GM12878 (cell line): ENCODE measurements at regions not wholly inside any gene's neighbourhood (a gene's known extent, or its start where the extent isn't known, plus 50 kb on each side); places are given as distances from the start of the nearest gene placed in this dataset.

ENCODE experiments used
- ATAC-seq: fragments of 200-7000 bp; cut with Tn5 transposase; 3 replicates; pipeline ENCODE4 v1.9.1; 2020; ENCODE audit warnings: mild to moderate bottlenecking, moderate library complexity
- BruUV-seq: library from RNA; stranded (reverse); fragments of 400-500 nt; replicated peaks from 2 replicates; lab custom pipeline; 2021; lab: Mats Ljungman, UMichigan
- CTCF ChIA-PET: fragments of 300-600 bp; sonication (Branson Sonifier 250); formaldehyde crosslinking; extraction: SDS; loops from one replicate; lab custom pipeline; 2021; ENCODE audit warnings: inconsistent platforms; lab: Yijun Ruan, JAX
- POLR2A ChIA-PET: fragments of 350-600 bp; formaldehyde crosslinking; extraction: SDS; loops from one replicate; lab custom pipeline; 2021; ENCODE audit warnings: inconsistent platforms; lab: Charles Lee
- RAD21 ChIA-PET: fragments of 300-600 bp; sonication (Branson Sonifier 250); formaldehyde crosslinking; loops from one replicate; lab custom pipeline; 2023; ENCODE audit warnings: antibody characterized with exemption; ENCODE audit not compliant: unreplicated experiment; lab: Charles Lee
- SMC1A ChIA-PET: fragments of 300-600 bp; sonication (Branson Sonifier 250); formaldehyde crosslinking; loops from one replicate; lab custom pipeline; 2023; ENCODE audit not compliant: unreplicated experiment, uncharacterized antibody; lab: Charles Lee
- DNase-seq: peaks from one replicate; pipeline ENCODE4 v3.0.0-alpha.2; 2011; ENCODE audit warnings: low read depth, low spot score
- FAIRE-seq: peaks from 3 replicates; lab custom pipeline; 2011; peaks lifted over from hg19 to GRCh38; lab: Jason Lieb, UNC
- H2AFZ ChIP-seq: 2 replicates; pipeline ENCODE4 v1.6.0; 2011; ENCODE audit warnings: low read depth, low read length, control low read depth; ENCODE audit not compliant: control insufficient read depth
- H3K27ac ChIP-seq: 2 replicates; pipeline ENCODE4 v1.5.1; 2011; ENCODE audit warnings: control low read depth; ENCODE audit not compliant: control insufficient read depth, insufficient read depth
- H3K27me3 ChIP-seq, 2 experiments: replicated peaks in 1 of 2; 2 replicates each; pipeline versions ENCODE4 v1.6.0 to v1.6.1; 2011; ENCODE audit warnings: low read length in 1 of 2; ENCODE audit not compliant: control insufficient read depth in 2 of 2, insufficient read depth in 2 of 2
- H3K36me3 ChIP-seq, 2 experiments: 2 replicates each; pipeline ENCODE4 v1.5.1; 2011; ENCODE audit warnings: low read length in 1 of 2; ENCODE audit not compliant: control insufficient read depth in 2 of 2, insufficient read depth in 2 of 2
- H3K4me1 ChIP-seq: 2 replicates; pipeline ENCODE4 v1.6.1; 2011; ENCODE audit warnings: mild to moderate bottlenecking, low read length, moderate library complexity, mixed read lengths; ENCODE audit not compliant: control insufficient read depth, insufficient read depth
- H3K4me2 ChIP-seq: 2 replicates; pipeline ENCODE4 v1.6.0; 2011; ENCODE audit warnings: control low read depth; ENCODE audit not compliant: control insufficient read depth, insufficient read depth
- H3K4me3 ChIP-seq: fragments of 200-600 bp; sonication (generic); 2 replicates; pipeline ENCODE4 v1.5.1; 2016
- H3K79me2 ChIP-seq: 2 replicates; pipeline ENCODE4 v1.6.0; 2011; ENCODE audit warnings: low read length; ENCODE audit not compliant: control insufficient read depth, insufficient read depth
- H3K9ac ChIP-seq: 2 replicates; pipeline ENCODE4 v1.8.0; 2011; ENCODE audit warnings: low read length, control low read depth, mixed read lengths; ENCODE audit not compliant: control insufficient read depth, insufficient read depth
- H3K9me3 ChIP-seq: replicated peaks from 3 replicates; pipeline ENCODE4 v1.5.1; 2011; ENCODE audit warnings: mild to moderate bottlenecking, low read length; ENCODE audit not compliant: control insufficient read depth, insufficient read depth
- H4K20me1 ChIP-seq: 2 replicates; pipeline ENCODE4 v1.6.0; 2011; ENCODE audit not compliant: control insufficient read depth, insufficient read depth
- ATF7 ChIP-seq: fragments of 450-650 bp; IDR thresholded peaks from 2 replicates; pipeline ENCODE4 v1.6.1; 2016; ENCODE audit warnings: low read depth, mild to moderate bottlenecking
- BCLAF1 ChIP-seq: fragments of 450-650 bp; IDR thresholded peaks from 2 replicates; pipeline ENCODE4 v1.6.1; 2017; ENCODE audit warnings: antibody characterized with exemption, mild to moderate bottlenecking, moderate library complexity
- MEF2A ChIP-seq: IDR thresholded peaks from 2 replicates; pipeline ENCODE4 v1.6.1; 2011; ENCODE audit warnings: low read depth, mild to moderate bottlenecking, low read length, moderate library complexity; ENCODE audit not compliant: insufficient read depth
- MYC ChIP-seq: IDR thresholded peaks from 2 replicates; pipeline ENCODE4 v1.6.1; 2011; ENCODE audit warnings: mild to moderate bottlenecking, low read length, moderate library complexity, inconsistent platforms; ENCODE audit not compliant: insufficient read depth, insufficient replicate concordance, insufficient read length, severe bottlenecking
- NR2C1 ChIP-seq: fragments of 450-650 bp; IDR thresholded peaks from 2 replicates; pipeline ENCODE4 v1.6.1; 2017; ENCODE audit warnings: antibody characterized with exemption, mild to moderate bottlenecking, moderate library complexity
- PAX5 ChIP-seq: IDR thresholded peaks from 2 replicates; pipeline ENCODE4 v1.6.1; 2011; ENCODE audit warnings: low read depth, low read length, borderline replicate concordance
- RAD21 ChIP-seq: IDR thresholded peaks from 2 replicates; pipeline ENCODE4 v1.6.1; 2011; ENCODE audit warnings: mild to moderate bottlenecking, low read depth, low read length, moderate library complexity; ENCODE audit not compliant: insufficient read depth
- RAD51 ChIP-seq: fragments of 450-650 bp; IDR thresholded peaks from 2 replicates; pipeline ENCODE4 v1.6.1; 2016; ENCODE audit warnings: moderate library complexity, mild to moderate bottlenecking, inconsistent platforms
- RELB ChIP-seq: fragments of 450-650 bp; IDR thresholded peaks from 2 replicates; pipeline ENCODE4 v1.6.1; 2017; ENCODE audit warnings: low read depth, mild to moderate bottlenecking, moderate library complexity
- SUPT20H ChIP-seq: IDR thresholded peaks from 2 replicates; pipeline ENCODE4 v1.6.1; 2011; ENCODE audit warnings: low read depth, mild to moderate bottlenecking, low read length, moderate library complexity, borderline replicate concordance; ENCODE audit not compliant: control insufficient read depth
- TCF12 ChIP-seq: IDR thresholded peaks from 2 replicates; pipeline ENCODE4 v1.6.1; 2011; ENCODE audit warnings: low read depth, mild to moderate bottlenecking, low read length
- WGBS: methylation state at CpG from one replicate; pipeline ENCODE4 v1.1.6; 2016; ENCODE audit warnings: low lambda C conversion rate; ENCODE audit not compliant: insufficient replicate concordance, insufficient coverage; ENCODE audit errors: missing lambda C conversion rate; 5-methylcytosine and 5-hydroxymethylcytosine counted together
- in situ Hi-C: fragments of 300-500 bp; cut with MboI; formaldehyde crosslinking; loops from 9 replicates; pipeline ENCODE4 v1.14.3; 2018; ENCODE audit warnings: mixed read lengths
- intact Hi-C: fragments of 100-400 bp; cut with micrococcal nuclease; formaldehyde crosslinking; loops from one replicate; pipeline ENCODE4 v1.14.2; 2022; ENCODE audit not compliant: unreplicated experiment

GRCh38 chr14:85281921-85282320 is 248.0 kb upstream of the FLRT2 start:
- RAD21 ChIA-PET, result no interaction called here
- Histone ChIP-seq H3K36me3 (no peaks in the 10 kb centered on the region), H3K4me1 (no peaks in the 10 kb centered on the region), H2AFZ (no peak overlapping the region), H3K9ac (no peak overlapping the region), H3K27me3 (no peaks in the 10 kb centered on the region), H4K20me1 (no peaks in the 10 kb centered on the region), H3K4me3 (no peak overlapping the region), H3K9me3 (no peaks in the 10 kb centered on the region), H3K27ac (no peak overlapping the region), H3K79me2 (no peaks in the 10 kb centered on the region), H3K4me2 (no peak overlapping the region)
- FAIRE-seq (no peak), ATAC-seq (no peak), DNase-seq (no peak)
- SMC1A ChIA-PET, result no interaction called here
- WGBS, result 48% methylated on average over 3 of the region's 3 CpGs
- TF ChIP-seq MYC (no peak), MEF2A (no peak), RELB (no peak), TCF12 (no peak)
- intact Hi-C loops (no loop called here), in situ Hi-C loops (no loop called here)
- no TSS peak for BruUV-seq
- CTCF ChIA-PET, result interaction anchor here (0.6 kb wide), 1 partner anchor 890 kb away, joined by 3 read pairs; no protein-coding TSS in a partner anchor
- POLR2A ChIA-PET, result no interaction called here

GRCh38 chr14:85288041-85288440 is 241.9 kb upstream of the FLRT2 start:
- DNase-seq (no peak), FAIRE-seq (no peak), ATAC-seq (no peak)
- no peak overlapping the region for H3K9ac ChIP-seq
- in situ Hi-C loops (no loop called here), intact Hi-C loops (no loop called here)
- H3K79me2 ChIP-seq, result no peaks in the 10 kb centered on the region
- no peaks in the 10 kb centered on the region for H3K9me3 ChIP-seq
- no peaks in the 10 kb centered on the region for H3K27me3 ChIP-seq
- no TSS peak for BruUV-seq
- H2AFZ ChIP-seq, result no peak overlapping the region
- H3K36me3 ChIP-seq, result no peaks in the 10 kb centered on the region
- no peaks in the 10 kb centered on the region for H4K20me1 ChIP-seq
- CTCF ChIA-PET, result no interaction called here
- RAD21 ChIA-PET, result no interaction called here
- WGBS, result 23% methylated on average over 3 of the region's 3 CpGs
- H3K27ac ChIP-seq, result no peak overlapping the region
- POLR2A ChIA-PET, result no interaction called here
- no peak overlapping the region for H3K4me3 ChIP-seq
- no peak overlapping the region for H3K4me2 ChIP-seq
- no peaks in the 10 kb centered on the region for H3K4me1 ChIP-seq
- SMC1A ChIA-PET, result no interaction called here
- TF ChIP-seq NR2C1 (no peak), SUPT20H (no peak), PAX5 (no peak), RAD21 (no peak), ATF7 (no peak), BCLAF1 (no peak), RAD51 (no peak)
